LNCaP clone FGC (cell line): ENCODE measurements at regions not wholly inside any gene's neighbourhood (a gene's known extent, or its start where the extent isn't known, plus 50 kb on each side); places are given as distances from the start of the nearest gene placed in this dataset.

Source experiments
- DNase-seq: peaks from one replicate; pipeline ENCODE4 v3.0.0-alpha.2; 2011; ENCODE audit warnings: low read depth
- H3K4me3 ChIP-seq: 2 replicates; pipeline ENCODE4 v1.5.1; 2011; ENCODE audit warnings: mild to moderate bottlenecking, low read depth, low read length, control low read depth
- CTCF ChIP-seq: IDR thresholded peaks from 2 replicates; pipeline ENCODE4 v1.5.1; 2012; ENCODE audit warnings: mild to moderate bottlenecking; ENCODE audit not compliant: control insufficient read depth, insufficient read depth; ENCODE audit errors: extremely low read depth

GRCh38 chr21:24197132-24197643, 1410.1 kb downstream of the MRPL39 start:
- no peak for TF ChIP-seq CTCF
- DNase-seq: no peak
- H3K4me3 ChIP-seq: no peak overlapping the region

- no peak for DNase-seq
- TF ChIP-seq CTCF: no peak
- H3K4me3 ChIP-seq: no peak overlapping the region
Measured at GRCh38 chr21:24188506-24188905, 1418.8 kb downstream of the MRPL39 start.

- DNase-seq: no peak
- H3K4me3 ChIP-seq: no peak overlapping the region
- TF ChIP-seq CTCF: no peak
Measured at GRCh38 chr21:24183077-24183476, 1424.2 kb downstream of the MRPL39 start.

- no peak overlapping the region for H3K4me3 ChIP-seq
Measured at GRCh38 chr21:24179110-24179509, 1428.2 kb downstream of the MRPL39 start.

GRCh38 chr21:24175106-24175505, 1432.2 kb downstream of the MRPL39 start:
- no peak for DNase-seq
- no peak for TF ChIP-seq CTCF
- H3K4me3 ChIP-seq: no peak overlapping the region

More at GRCh38 chr21:24179110-24179509, 1428.2 kb downstream of the MRPL39 start:
- no peak for DNase-seq
- TF ChIP-seq CTCF: no peak

- no peak for DNase-seq
- no peak for TF ChIP-seq CTCF
- no peak overlapping the region for H3K4me3 ChIP-seq
Measured at GRCh38 chr21:24171736-24172135, 1435.5 kb downstream of the MRPL39 start.

GRCh38 chr21:24163539-24163938, 1443.7 kb downstream of the MRPL39 start:
- TF ChIP-seq CTCF: no peak
- no peak overlapping the region for H3K4me3 ChIP-seq
- DNase-seq: no peak
